GM23338 (cell line): ENCODE measurements at regions not wholly inside any gene's neighbourhood (a gene's known extent, or its start where the extent isn't known, plus 50 kb on each side); places are given as distances from the start of the nearest gene placed in this dataset.

Experiments used
- ATAC-seq: fragments of 200-7000 bp; cut with Tn5 transposase; 3 replicates; pipeline ENCODE4 v1.9.1; 2020
- DNase-seq: peaks from one replicate; pipeline ENCODE4 v3.0.0-alpha.2; 2015; ENCODE audit warnings: low spot score
- H2AFZ ChIP-seq: fragments of 200-600 bp; sonication (generic); 2 replicates; pipeline ENCODE4 v1.8.0; 2016; ENCODE audit warnings: antibody characterized with exemption, mild to moderate bottlenecking, moderate library complexity
- H3F3A ChIP-seq: fragments of 200-600 bp; sonication (generic); replicated peaks from 2 replicates; pipeline ENCODE4 v1.8.0; 2017; ENCODE audit warnings: antibody characterized with exemption, mixed run types, low read depth
- H3K27ac ChIP-seq: fragments of 200-600 bp; sonication (generic); 2 replicates; pipeline ENCODE4 v1.6.1; 2016; ENCODE audit warnings: low read depth
- H3K27me3 ChIP-seq: fragments of 200-600 bp; sonication (generic); 2 replicates; pipeline ENCODE4 v1.8.0; 2016; ENCODE audit warnings: mild to moderate bottlenecking, mixed run types, moderate library complexity; ENCODE audit not compliant: insufficient read depth
- H3K36me3 ChIP-seq: fragments of 200-600 bp; sonication (generic); 2 replicates; pipeline ENCODE4 v1.8.0; 2016; ENCODE audit warnings: mild to moderate bottlenecking; ENCODE audit not compliant: insufficient read depth
- H3K4me1 ChIP-seq: fragments of 200-600 bp; sonication (generic); 2 replicates; pipeline ENCODE4 v1.8.0; 2016; ENCODE audit warnings: mild to moderate bottlenecking, moderate library complexity; ENCODE audit not compliant: insufficient read depth
- H3K4me2 ChIP-seq: fragments of 200-600 bp; sonication (generic); 2 replicates; pipeline ENCODE4 v1.7.1; 2017; ENCODE audit warnings: mixed run types
- H3K4me3 ChIP-seq: fragments of 200-600 bp; sonication (generic); 2 replicates; pipeline ENCODE4 v1.6.1; 2016; ENCODE audit warnings: mixed run types
- H3K79me2 ChIP-seq: fragments of 200-600 bp; sonication (generic); replicated peaks from 2 replicates; pipeline ENCODE4 v1.8.0; 2017; ENCODE audit warnings: mild to moderate bottlenecking; ENCODE audit not compliant: insufficient read depth
- H3K9me2 ChIP-seq: fragments of 200-600 bp; sonication (generic); 2 replicates; pipeline ENCODE4 v1.8.0; 2017; ENCODE audit not compliant: insufficient read depth
- H4K20me1 ChIP-seq: fragments of 200-600 bp; sonication (generic); replicated peaks from 2 replicates; pipeline ENCODE4 v1.8.0; 2017; ENCODE audit warnings: mild to moderate bottlenecking; ENCODE audit not compliant: insufficient read depth
- H3K27ac Mint-ChIP-seq: 2 replicates; pipeline ENCODE4 v1.8.0; 2020; ENCODE audit warnings: inconsistent platforms, mild to moderate bottlenecking, moderate library complexity, mixed read lengths
- H3K27me3 Mint-ChIP-seq: 3 replicates; pipeline ENCODE4 v1.8.0; 2022; ENCODE audit warnings: low read depth, mild to moderate bottlenecking, moderate library complexity, mixed read lengths, inconsistent platforms; ENCODE audit not compliant: insufficient read depth, poor library complexity
- H3K36me3 Mint-ChIP-seq: 3 replicates; pipeline ENCODE4 v1.8.0; 2021; ENCODE audit warnings: low read depth, mild to moderate bottlenecking, inconsistent platforms, moderate library complexity, mixed read lengths
- H3K4me1 Mint-ChIP-seq: 3 replicates; pipeline ENCODE4 v1.8.0; 2020; ENCODE audit warnings: mild to moderate bottlenecking, inconsistent platforms, mixed read lengths
- H3K4me3 Mint-ChIP-seq: 3 replicates; pipeline ENCODE4 v1.8.0; 2021; ENCODE audit warnings: moderate library complexity, mild to moderate bottlenecking, inconsistent platforms, mixed read lengths
- H3K9me3 Mint-ChIP-seq: 3 replicates; pipeline ENCODE4 v1.8.0; 2020; ENCODE audit warnings: moderate library complexity, mild to moderate bottlenecking, inconsistent platforms, mixed read lengths
- CREB1 ChIP-seq: fragments of 250-450 bp; sonication (Bioruptor Pico); IDR thresholded peaks from 2 replicates; pipeline ENCODE4 v1.5.0; 2020; ENCODE audit warnings: low read depth, mild to moderate bottlenecking, moderate library complexity
- CTCF ChIP-seq, 2 experiments: fragments of 200-600 bp in 1 of 2; sonication (generic) in 1 of 2; conservative IDR thresholded peaks; 2 replicates each; pipeline versions ENCODE4 v1.5.1 to v1.6.1; 2016 to 2017; ENCODE audit warnings: antibody characterized with exemption in 2 of 2, low read depth in 2 of 2, mild to moderate bottlenecking in 2 of 2, moderate library complexity in 1 of 2
- ETS1 ChIP-seq: IDR thresholded peaks from 2 replicates; pipeline ENCODE4 v1.6.1; 2016; ENCODE audit warnings: antibody characterized with exemption
- EZH2 ChIP-seq: fragments of 200-600 bp; sonication (generic); IDR thresholded peaks from one replicate; pipeline ENCODE4 v1.8.0; 2017; ENCODE audit warnings: antibody characterized with exemption, mild to moderate bottlenecking, low read depth; ENCODE audit not compliant: unreplicated experiment
- EZH2phosphoT487 ChIP-seq: fragments of 200-600 bp; sonication (generic); IDR thresholded peaks from one replicate; pipeline ENCODE4 v1.8.1; 2018; ENCODE audit warnings: antibody characterized with exemption; ENCODE audit not compliant: unreplicated experiment
- JUNB ChIP-seq: IDR thresholded peaks from one replicate; pipeline ENCODE4 v1.6.1; 2016; ENCODE audit warnings: antibody characterized with exemption; ENCODE audit not compliant: unreplicated experiment
- NANOG ChIP-seq: IDR thresholded peaks from 2 replicates; pipeline ENCODE4 v1.6.1; 2016; ENCODE audit warnings: antibody characterized with exemption, borderline replicate concordance
- POLR2AphosphoS5 ChIP-seq: IDR thresholded peaks from 2 replicates; pipeline ENCODE4 v1.6.1; 2016; ENCODE audit warnings: antibody characterized with exemption, low read depth
- REST ChIP-seq: IDR thresholded peaks from one replicate; pipeline ENCODE4 v1.6.1; 2018; ENCODE audit warnings: antibody characterized with exemption; ENCODE audit not compliant: unreplicated experiment
- STAT1 ChIP-seq: IDR thresholded peaks from one replicate; pipeline ENCODE4 v1.6.1; 2016; ENCODE audit warnings: antibody characterized with exemption; ENCODE audit not compliant: unreplicated experiment
- ZNF114 ChIP-seq: fragments of 250-450 bp; sonication (Bioruptor Pico); IDR thresholded peaks from 2 replicates; pipeline ENCODE4 v1.5.0; 2020; ENCODE audit warnings: mild to moderate bottlenecking, moderate library complexity
- ZNF331 ChIP-seq: fragments of 250-450 bp; sonication (Bioruptor Pico); IDR thresholded peaks from 2 replicates; pipeline ENCODE4 v1.5.0; 2020; ENCODE audit warnings: low read depth, mild to moderate bottlenecking, moderate library complexity
- ZNF462 ChIP-seq: fragments of 250-450 bp; sonication (Bioruptor Pico); IDR thresholded peaks from 2 replicates; pipeline ENCODE4 v1.5.0; 2020; ENCODE audit warnings: mild to moderate bottlenecking, moderate library complexity

GRCh38 chr2:56128235-56128634, 55.6 kb upstream of the CCDC85A start:
- H3K27me3 Mint-ChIP-seq = peaks cover 2% of the 10 kb centered on the region
- H3K79me2 ChIP-seq = no peaks in the 10 kb centered on the region
- no peak overlapping the region for H3K4me2 ChIP-seq
- H3K27ac ChIP-seq = no peak overlapping the region
- H4K20me1 ChIP-seq = no peaks in the 10 kb centered on the region; the same call in 1 of the 2 replicates
- no peaks in the 10 kb centered on the region for H3K9me2 ChIP-seq
- TF ChIP-seq POLR2AphosphoS5 (no peak), ETS1 (no peak), STAT1 (no peak), ZNF114 (CRISPR knock-in tag) (no peak), CTCF (conservative IDR thresholded peaks at IDR 0.05; ENCODE audit: low read depth in 2 of 2) (no peak), CREB1 (CRISPR knock-in tag) (no peak), EZH2 (no peak), ZNF331 (CRISPR knock-in tag) (no peak), NANOG (no peak), EZH2phosphoT487 (no peak), ZNF462 (no peak), JUNB (no peak), REST (no peak)
- H3K36me3 ChIP-seq = no peaks in the 10 kb centered on the region
- H3K4me3 ChIP-seq = no peak overlapping the region
- no peak overlapping the region for H3K27ac Mint-ChIP-seq
- no peak overlapping the region for H2AFZ ChIP-seq
- ATAC-seq = no peak
- H3K4me1 ChIP-seq = peaks cover 3% of the 10 kb centered on the region; the same call in 1 of the 2 replicates
- H3K27me3 ChIP-seq = no peaks in the 10 kb centered on the region
- H3F3A ChIP-seq = no peaks in the 10 kb centered on the region
- no peaks in the 10 kb centered on the region for H3K9me3 Mint-ChIP-seq
- H3K4me1 Mint-ChIP-seq = peaks cover 19% of the 10 kb centered on the region
- H3K36me3 Mint-ChIP-seq = no peaks in the 10 kb centered on the region
- H3K4me3 Mint-ChIP-seq = no peak overlapping the region
- no peak for DNase-seq
